HepG2 (cell line): ENCODE measurements at regions not wholly inside any gene's neighbourhood (a gene's known extent, or its start where the extent isn't known, plus 50 kb on each side); places are given as distances from the start of the nearest gene placed in this dataset.

ENCODE experiments used
- ATAC-seq: fragments of 200-7000 bp; cut with Tn5 transposase; 3 replicates; pipeline ENCODE4 v1.9.1; 2020; ENCODE audit warnings: mild to moderate bottlenecking, moderate library complexity
- BruUV-seq: library from RNA; stranded (reverse); fragments of 400-500 nt; replicated peaks from 2 replicates; lab custom pipeline; 2021; lab: Mats Ljungman, UMichigan
- CTCF ChIA-PET: fragments of 300-600 bp; formaldehyde crosslinking; extraction: SDS; loops from one replicate; lab custom pipeline; 2021; ENCODE audit warnings: low total read pairs, inconsistent platforms, low intra/inter-chr PET ratio; lab: Yijun Ruan, JAX
- POLR2A ChIA-PET: fragments of 350-600 bp; sonication (Branson Sonifier 250); formaldehyde crosslinking; loops from one replicate; lab custom pipeline; 2020; ENCODE audit warnings: antibody characterized with exemption, inconsistent platforms; lab: Yijun Ruan, JAX
- DNase-seq: peaks from one replicate; pipeline ENCODE4 v3.0.0-alpha.2; 2015; ENCODE audit warnings: low spot score
- FAIRE-seq: peaks from 3 replicates; lab custom pipeline; 2011; peaks lifted over from hg19 to GRCh38; lab: Jason Lieb, UNC
- H2AFZ ChIP-seq: one replicate; pipeline ENCODE4 v1.6.1; 2011; ENCODE audit warnings: low read length, inconsistent platforms
- H3K27ac ChIP-seq: fragments of 300-600 bp; 3 replicates; pipeline ENCODE4 v1.8.0; 2011; ENCODE audit warnings: mixed run types, mild to moderate bottlenecking, mixed read lengths, low read length, inconsistent platforms; ENCODE audit not compliant: insufficient read depth; ENCODE audit errors: extremely low read length
- H3K27me3 ChIP-seq, 2 experiments: fragments of 200-600 bp in 1 of 2; 2 replicates in 1 of 2; 3 replicates in 1 of 2; pipeline versions ENCODE4 v1.6.0 to v1.8.0; 2011; ENCODE audit warnings: low read length in 2 of 2, mild to moderate bottlenecking in 2 of 2, moderate library complexity in 2 of 2, inconsistent platforms in 1 of 2; ENCODE audit not compliant: insufficient read depth in 2 of 2, control insufficient read depth in 1 of 2
- H3K36me3 ChIP-seq, 2 experiments: fragments of 200-600 bp in 1 of 2; replicated peaks in 1 of 2; 2 replicates in 1 of 2; 3 replicates in 1 of 2; pipeline versions ENCODE4 v1.5.1 to v1.8.0; 2011; ENCODE audit warnings: low read length in 2 of 2, inconsistent platforms in 1 of 2; ENCODE audit not compliant: insufficient read depth in 2 of 2, control insufficient read depth in 1 of 2
- H3K4me1 ChIP-seq: 2 replicates; pipeline ENCODE4 v1.5.1; 2012; ENCODE audit warnings: low read length, inconsistent platforms; ENCODE audit not compliant: insufficient read depth
- H3K4me2 ChIP-seq: 2 replicates; pipeline ENCODE4 v1.6.0; 2011; ENCODE audit warnings: low read depth, low read length, inconsistent platforms
- H3K4me3 ChIP-seq, 3 experiments: fragments of 200-600 bp in 1 of 3; sonication (generic), shearing (Covaris generic) in 1 of 3; replicated peaks in 1 of 3; 2 replicates each; pipeline ENCODE4 v1.5.1; 2011 to 2016; ENCODE audit warnings: low read length in 3 of 3, inconsistent platforms in 2 of 3, low read depth in 2 of 3, mild to moderate bottlenecking in 2 of 3, control low read depth in 1 of 3, mixed read lengths in 1 of 3; ENCODE audit not compliant: insufficient read depth in 1 of 3
- H3K79me2 ChIP-seq: one replicate; pipeline ENCODE4 v1.6.1; 2011; ENCODE audit warnings: low read length, inconsistent platforms; ENCODE audit not compliant: insufficient read depth
- H3K9ac ChIP-seq: 2 replicates; pipeline ENCODE4 v1.6.0; 2011; ENCODE audit warnings: mild to moderate bottlenecking, low read depth, low read length, inconsistent platforms; ENCODE audit not compliant: insufficient read depth
- H3K9me3 ChIP-seq: 2 replicates; pipeline ENCODE4 v1.5.1; 2012; ENCODE audit warnings: mild to moderate bottlenecking, low read length
- H4K20me1 ChIP-seq: 2 replicates; pipeline ENCODE4 v1.6.0; 2011; ENCODE audit warnings: inconsistent platforms, mild to moderate bottlenecking, low read length, moderate library complexity; ENCODE audit not compliant: insufficient read depth
- CEBPZ ChIP-seq: IDR thresholded peaks from 2 replicates; pipeline ENCODE4 v1.6.1; 2012; ENCODE audit warnings: low read length, improper control_type of control experiment
- HOXA9 ChIP-seq: sonication (generic); formaldehyde crosslinking; IDR thresholded peaks from 2 replicates; pipeline ENCODE4 v1.8.1; 2022; ENCODE audit warnings: missing genetic modification reagents, mild to moderate bottlenecking, moderate library complexity, borderline replicate concordance
- KLF13 ChIP-seq: sonication (generic); formaldehyde crosslinking; IDR thresholded peaks from 2 replicates; pipeline ENCODE4 v1.4.0; 2020; ENCODE audit warnings: mild to moderate bottlenecking, missing genetic modification reagents
- ZNF780A ChIP-seq: sonication (generic); formaldehyde crosslinking; IDR thresholded peaks from 2 replicates; pipeline ENCODE4 v1.8.0; 2022; ENCODE audit warnings: mild to moderate bottlenecking, missing genetic modification reagents, moderate library complexity
- WGBS: methylation state at CpG from one replicate; pipeline ENCODE4 v1.1.6; 2017; ENCODE audit warnings: low lambda C conversion rate; 5-methylcytosine and 5-hydroxymethylcytosine counted together
- in situ Hi-C: cut with HindIII; loops from 2 replicates; pipeline ENCODE4 v1.10.0; 2017; ENCODE audit warnings: low pct_unique_long_range_greater_than_20kb; ENCODE audit not compliant: extremely low pct_ligation_motif_present
- intact Hi-C: fragments of 100-400 bp; cut with micrococcal nuclease; formaldehyde crosslinking; loops from one replicate; pipeline ENCODE4 v1.10.0; 2022; ENCODE audit not compliant: unreplicated experiment

- TF ChIP-seq CEBPZ (no peak), HOXA9 (CRISPR knock-in tag) (no peak), KLF13 (no peak), ZNF780A (CRISPR knock-in tag) (no peak)
- CTCF ChIA-PET: no interaction called here
- no TSS peak for BruUV-seq
- no peak overlapping the region for H3K4me3 ChIP-seq
- POLR2A ChIA-PET: no interaction called here
- in situ Hi-C loops: no loop called here
- intact Hi-C loops: no loop called here
- H3K27ac ChIP-seq: no peak overlapping the region
- H4K20me1 ChIP-seq: no peaks in the 10 kb centered on the region
- H3K9ac ChIP-seq: no peak overlapping the region
- WGBS: 28% methylated on average over 7 of the region's 7 CpGs
- H3K4me2 ChIP-seq: no peak overlapping the region
- peaks cover 11% of the 10 kb centered on the region; the same call in 1 of the 2 replicates for H3K4me1 ChIP-seq
- H3K36me3 ChIP-seq: no peaks in the 10 kb centered on the region
- FAIRE-seq: no peak
- no peaks in the 10 kb centered on the region for H3K9me3 ChIP-seq
- H3K79me2 ChIP-seq: no peaks in the 10 kb centered on the region
- no peaks in the 10 kb centered on the region; a peak in 1 of 5 replicates for H3K27me3 ChIP-seq
- no peak for DNase-seq
- no peak for ATAC-seq
- no peak overlapping the region for H2AFZ ChIP-seq
These were observed 271.4 kb downstream of the ALDH8A1 start for GRCh38 chr6:134678436-134678889.
